Liver (tissue), 8 donors: ENCODE measurements at regions not wholly inside any gene's neighbourhood (a gene's known extent, or its start where the extent isn't known, plus 50 kb on each side); places are given as distances from the start of the nearest gene placed in this dataset.

ENCODE experiments used
- DNase-seq: peaks from one replicate; pipeline ENCODE4 v3.0.0-alpha.2; 2017; ENCODE audit warnings: low spot score
- H3K27ac ChIP-seq, 2 donors: one replicate each; pipeline ENCODE4 v1.7.0; 2013; ENCODE audit warnings: inconsistent platforms in 2 of 2, low read length in 2 of 2, control low read depth in 1 of 2, low read depth in 1 of 2, mild to moderate bottlenecking in 1 of 2
- H3K27me3 ChIP-seq, 4 donors: one replicate each; pipeline versions ENCODE4 v1.6.1 to v1.7.0; 2013; ENCODE audit warnings: low read length in 3 of 4, inconsistent platforms in 1 of 4, mild to moderate bottlenecking in 1 of 4, moderate library complexity in 1 of 4; ENCODE audit not compliant: control insufficient read depth in 4 of 4, insufficient read depth in 4 of 4
- H3K36me3 ChIP-seq, 4 donors: one replicate each; pipeline versions ENCODE4 v1.6.1 to v1.7.0; 2013; ENCODE audit warnings: low read length in 3 of 4, mild to moderate bottlenecking in 3 of 4, low read depth in 1 of 4, moderate library complexity in 1 of 4; ENCODE audit not compliant: control insufficient read depth in 4 of 4, insufficient read depth in 3 of 4
- H3K4me1 ChIP-seq, 4 donors: one replicate each; pipeline versions ENCODE4 v1.6.1 to v1.7.0; 2013; ENCODE audit warnings: low read length in 3 of 4, mild to moderate bottlenecking in 3 of 4, moderate library complexity in 1 of 4; ENCODE audit not compliant: control insufficient read depth in 4 of 4, insufficient read depth in 4 of 4
- H3K4me3 ChIP-seq, 3 donors: one replicate each; pipeline versions ENCODE4 v1.6.1 to v1.7.0; 2013; ENCODE audit warnings: low read length in 3 of 3, control low read depth in 1 of 3, low read depth in 1 of 3, mild to moderate bottlenecking in 1 of 3
- H3K9ac ChIP-seq, 2 donors: one replicate each; pipeline ENCODE4 v1.7.0; 2013; ENCODE audit warnings: low read length in 2 of 2, mild to moderate bottlenecking in 2 of 2, moderate library complexity in 2 of 2, control low read depth in 1 of 2, low read depth in 1 of 2
- H3K9me3 ChIP-seq, 4 donors: one replicate each; pipeline versions ENCODE4 v1.6.1 to v1.7.0; 2013; ENCODE audit warnings: low read length in 3 of 4; ENCODE audit not compliant: control insufficient read depth in 4 of 4
- CTCF ChIP-seq: fragments of 150-350 bp; IDR thresholded peaks from 2 replicates; pipeline ENCODE4 v1.5.1; 2017; ENCODE audit warnings: improper control_type of control experiment, low read depth, low read length; ENCODE audit not compliant: missing input control
- FOXA2 ChIP-seq: IDR thresholded peaks from 2 replicates; pipeline ENCODE4 v1.6.1; 2016; ENCODE audit warnings: antibody characterized with exemption
- GABPA ChIP-seq, 2 donors: IDR thresholded peaks in 1 of 2; conservative IDR thresholded peaks in 1 of 2; 2 replicates each; pipeline ENCODE4 v1.6.1; 2016; ENCODE audit warnings: antibody characterized with exemption in 2 of 2, mild to moderate bottlenecking in 1 of 2, moderate library complexity in 1 of 2
- HNF4G ChIP-seq: IDR thresholded peaks from 2 replicates; pipeline ENCODE4 v1.6.1; 2016; ENCODE audit warnings: antibody characterized with exemption
- REST ChIP-seq: IDR thresholded peaks from 2 replicates; pipeline ENCODE4 v1.6.1; 2016; ENCODE audit warnings: antibody characterized with exemption, mild to moderate bottlenecking
- RXRA ChIP-seq, 2 donors: IDR thresholded peaks; 2 replicates each; pipeline ENCODE4 v1.6.1; 2017 to 2018; ENCODE audit warnings: antibody characterized with exemption in 2 of 2, mild to moderate bottlenecking in 1 of 2
- TAF1 ChIP-seq: conservative IDR thresholded peaks from 2 replicates; pipeline ENCODE4 v1.6.1; 2016; ENCODE audit warnings: antibody characterized with exemption, mild to moderate bottlenecking
- ZBTB33 ChIP-seq: IDR thresholded peaks from 2 replicates; pipeline ENCODE4 v1.6.1; 2016; ENCODE audit warnings: antibody characterized with exemption
- WGBS: extraction: QIAGEN DNeasy Blood & Tissue Kit; methylation state at CpG from one replicate; pipeline ENCODE4 v1.1.7; 2013; 5-methylcytosine and 5-hydroxymethylcytosine counted together
- donor health status: healthy.
- donor health status: healthy.
- donor health status: healthy.
- donor health status: healthy.
- donor health status: healthy.

GRCh38 chr1:191888996-191889622 is 269.2 kb upstream of the RGS18 start:
- H3K27ac ChIP-seq, result no peak overlapping the region
- H3K27me3 ChIP-seq, result no peaks in the 10 kb centered on the region
- WGBS, result 61% methylated on average over 4 of the region's 4 CpGs
- H3K4me3 ChIP-seq, result no peak overlapping the region
- H3K36me3 ChIP-seq, result no peaks in the 10 kb centered on the region
- H3K4me1 ChIP-seq, result no peaks in the 10 kb centered on the region
- no peak overlapping the region for H3K9ac ChIP-seq
- DNase-seq, result no peak
- H3K9me3 ChIP-seq, result no peaks in the 10 kb centered on the region
- TF ChIP-seq RXRA (IDR thresholded peaks at IDR 0.05), result no peak
- TF ChIP-seq GABPA (IDR thresholded peaks at IDR 0.05 in 1 of 2, conservative IDR thresholded peaks at IDR 0.05 in 1 of 2), result no peak
- no peak for TF ChIP-seq ZBTB33
- no peak for TF ChIP-seq REST
- no peak for TF ChIP-seq TAF1

GRCh38 chr1:191889623-191890003 is 268.6 kb upstream of the RGS18 start:
- Histone ChIP-seq H3K9ac (no peak overlapping the region), H3K9me3 (no peaks in the 10 kb centered on the region), H3K4me3 (no peak overlapping the region), H3K4me1 (no peaks in the 10 kb centered on the region), H3K27ac (no peak overlapping the region), H3K36me3 (no peaks in the 10 kb centered on the region), H3K27me3 (no peaks in the 10 kb centered on the region)
- DNase-seq, result no peak
- WGBS, result 60% methylated on average over 3 of the region's 3 CpGs
- TF ChIP-seq RXRA (IDR thresholded peaks at IDR 0.05) (no peak), CTCF (no peak), HNF4G (no peak), ZBTB33 (no peak), FOXA2 (no peak)
